Fibroblast of skin of back (primary cell): ENCODE measurements at regions not wholly inside any gene's neighbourhood (a gene's known extent, or its start where the extent isn't known, plus 50 kb on each side); places are given as distances from the start of the nearest gene placed in this dataset.
"Not testable (repeated sequence)": the region's sequence is repeated elsewhere in the genome, so short reads cannot be mapped to it uniquely, and the experiment has no call there.

Experiments
- DNase-seq: peaks from one replicate; pipeline ENCODE4 v3.0.0-alpha.2; 2013

DNA sequence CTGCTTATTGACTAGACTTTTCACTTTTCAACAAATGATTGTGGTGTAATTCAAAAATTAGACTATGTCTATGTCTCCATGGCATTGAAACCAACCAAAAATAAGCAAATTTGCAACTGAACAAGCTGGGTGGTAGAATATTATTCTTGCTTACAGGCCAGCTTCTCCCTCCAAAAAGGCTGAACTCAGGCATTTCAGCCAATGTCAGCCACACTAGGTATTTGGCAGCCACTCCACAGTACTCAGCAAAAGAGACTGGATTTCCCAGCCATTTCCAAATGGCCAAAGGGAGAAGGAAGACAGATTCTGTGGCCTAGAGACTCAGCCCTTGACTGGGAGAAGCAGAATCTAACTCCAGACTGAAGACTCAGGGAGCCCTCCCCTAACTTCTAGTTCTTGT lies 121.8 kb upstream of the IRX5 start:
- no peak for DNase-seq

DNA sequence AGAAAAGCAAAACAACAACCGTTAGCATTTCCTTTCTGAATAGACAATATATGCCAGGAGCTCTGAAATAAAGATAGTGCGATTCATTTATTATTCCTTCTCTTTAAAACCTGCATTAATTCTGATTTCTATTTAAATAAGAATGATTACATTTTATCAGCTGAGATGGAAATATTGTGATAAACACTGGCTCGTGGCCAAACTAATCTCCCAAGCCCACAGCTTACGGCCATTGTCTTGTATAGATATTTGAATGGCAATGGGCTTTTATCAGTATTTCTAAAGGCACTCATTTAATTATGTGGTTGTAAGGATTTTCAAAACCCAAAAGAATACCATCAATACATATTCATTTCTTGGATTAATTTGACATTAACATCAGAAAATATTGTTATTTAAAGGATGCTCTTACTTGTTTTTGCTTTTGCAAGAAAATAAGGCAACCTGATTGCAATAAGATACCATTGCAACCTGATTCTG lies 123.7 kb upstream of the IRX5 start:
- no peak for DNase-seq

DNA sequence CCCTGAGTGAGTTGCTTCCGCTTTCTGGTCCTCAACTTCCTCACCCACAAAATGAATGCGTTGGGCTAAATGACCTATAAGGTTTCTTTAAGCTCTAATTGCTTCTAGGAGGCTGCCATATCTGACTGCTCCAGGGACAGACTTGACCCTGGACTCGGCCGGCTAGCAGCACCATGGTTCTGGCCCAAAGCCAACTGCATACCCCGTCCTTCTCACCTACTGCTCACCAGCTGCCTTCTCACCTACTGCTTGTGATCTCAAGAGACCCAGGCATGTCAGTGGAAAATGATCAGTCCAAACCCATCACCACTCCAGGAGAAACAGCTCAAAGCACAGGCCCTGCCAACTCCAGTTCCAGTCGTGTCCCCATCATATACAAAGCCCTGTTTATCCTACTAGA lies 124.3 kb upstream of the IRX5 start:
- no peak for DNase-seq

DNA sequence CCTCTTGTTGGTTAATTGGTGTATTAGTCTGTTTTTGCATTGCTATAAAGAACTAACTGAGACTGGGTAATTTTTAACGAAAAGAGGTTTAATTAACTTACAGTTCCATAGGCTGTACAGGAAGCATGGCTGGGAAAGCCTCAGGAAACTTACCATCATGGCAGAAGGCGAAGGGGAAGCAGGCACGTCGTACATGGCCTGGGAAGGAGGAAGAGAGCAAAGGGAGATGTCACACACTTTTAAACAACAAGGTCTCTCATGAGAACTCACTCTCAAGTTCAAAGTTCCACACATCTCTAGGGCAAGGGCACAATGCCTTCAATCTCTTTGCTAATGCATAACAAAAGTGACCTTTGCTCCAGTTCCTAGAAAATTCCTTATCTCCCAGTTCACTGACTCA lies 125.0 kb upstream of the IRX5 start:
- DNase-seq = no peak

DNA sequence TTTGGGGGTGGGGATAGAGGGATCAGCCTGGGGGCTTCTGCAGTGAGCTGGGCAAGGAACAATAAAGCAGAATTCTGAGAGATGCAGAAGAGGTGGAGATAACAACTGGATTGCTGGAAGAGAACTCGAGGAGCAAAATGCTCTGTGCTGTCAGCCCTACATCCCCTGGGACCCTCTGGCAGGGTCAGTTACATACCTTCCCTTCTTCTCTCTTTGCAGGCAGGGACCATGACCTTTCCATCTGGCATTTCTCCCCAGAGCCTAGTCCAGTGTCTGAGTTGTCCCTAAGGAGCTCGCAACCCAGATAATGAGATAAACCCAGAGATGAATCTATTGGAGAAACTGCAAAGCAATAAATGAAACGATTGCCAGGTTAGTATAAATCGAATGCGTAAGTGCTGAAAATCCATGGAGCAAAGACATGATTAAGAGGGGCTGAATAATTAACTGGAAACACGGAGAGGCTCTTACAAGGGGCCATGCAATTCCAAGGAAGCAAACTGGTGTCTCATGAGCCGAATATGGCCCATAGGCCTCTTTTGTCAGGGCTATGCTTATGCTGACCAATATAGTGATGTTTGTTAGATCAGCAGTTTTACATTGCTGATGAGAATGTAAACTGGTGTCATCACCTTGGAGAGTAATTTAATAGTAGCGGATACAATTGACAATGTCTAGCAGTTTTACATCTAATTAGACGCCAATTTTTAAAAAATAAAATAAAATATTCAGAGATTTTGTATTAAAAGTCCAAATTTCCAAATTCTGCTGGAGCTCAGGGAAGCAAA lies 129.4 kb upstream of the IRX5 start:
- no peak for DNase-seq

DNA sequence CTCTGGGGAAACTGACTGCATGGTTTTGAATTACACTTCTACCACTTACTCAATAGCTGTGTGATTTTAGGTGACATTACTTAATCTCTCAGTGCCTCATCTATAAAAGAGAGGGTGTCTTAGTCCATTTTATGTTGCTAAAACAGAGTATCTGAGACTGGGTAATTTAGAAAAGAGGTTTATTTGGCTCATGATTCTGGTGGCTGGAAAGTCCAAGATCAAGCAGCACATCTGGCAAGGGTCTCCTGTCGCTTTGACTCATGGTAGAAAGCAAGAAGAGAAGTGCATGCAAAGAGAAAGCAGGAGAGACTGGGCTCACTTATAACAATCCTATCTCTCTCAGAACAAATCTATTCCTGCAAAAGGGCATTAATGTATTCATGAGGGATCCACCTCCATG lies 132.4 kb upstream of the IRX5 start:
- no peak for DNase-seq

DNA sequence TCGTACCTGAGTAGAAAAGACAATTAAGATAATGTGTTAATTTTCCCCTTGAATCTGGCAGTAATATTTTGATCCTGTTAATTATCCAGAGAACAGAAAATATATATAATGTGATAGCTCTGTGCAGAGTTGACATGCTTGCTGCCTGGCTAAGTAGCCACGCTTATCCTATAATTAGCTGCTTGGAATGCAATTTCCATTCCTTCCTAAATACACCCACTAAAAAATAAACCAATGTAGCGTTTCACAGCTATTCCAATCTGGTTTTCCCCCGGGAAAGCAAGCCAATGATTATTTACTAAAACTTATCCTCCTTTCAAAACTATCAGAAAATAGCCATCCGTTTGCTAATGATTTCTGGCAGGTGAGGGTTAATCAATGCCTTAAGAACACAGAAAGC lies 134.5 kb upstream of the IRX5 start:
- DNase-seq = no peak

DNA sequence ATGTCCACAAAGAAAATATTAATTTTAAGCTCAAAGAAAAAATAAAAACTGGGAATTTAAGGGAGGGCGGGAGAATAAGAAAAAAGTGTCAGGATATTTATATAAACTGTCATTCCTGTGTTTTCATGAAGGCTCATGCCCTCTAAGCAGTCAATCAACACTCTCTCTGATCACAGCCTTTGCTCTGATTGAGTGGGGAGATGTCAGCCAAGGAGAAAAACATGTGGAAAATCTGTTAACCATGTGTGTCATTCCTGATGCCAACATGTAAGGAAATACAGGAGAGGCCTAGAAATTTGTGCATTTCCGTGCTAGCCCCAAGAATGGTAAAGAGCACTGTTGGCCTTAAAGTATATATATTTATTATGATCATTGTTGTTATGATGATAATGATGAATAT lies 137.9 kb upstream of the IRX5 start:
- no peak for DNase-seq

DNA sequence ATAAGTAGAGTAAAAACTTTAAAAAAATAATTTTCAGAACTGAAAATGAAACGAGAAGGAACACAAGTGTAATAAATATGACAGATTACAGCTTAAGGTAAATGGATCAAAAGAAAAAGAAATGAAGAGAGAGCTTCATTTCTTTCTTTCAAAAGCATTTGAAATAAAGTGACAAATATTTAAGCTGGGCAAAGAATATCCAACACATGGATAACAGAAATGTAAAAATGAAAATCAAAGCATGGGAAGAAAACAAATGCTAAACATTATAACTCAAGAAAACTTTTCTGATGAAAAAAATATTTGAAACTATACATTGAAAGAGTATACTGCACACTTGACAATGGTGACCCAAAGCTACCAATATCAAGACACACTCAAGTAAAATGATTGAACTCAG lies 143.6 kb upstream of the IRX5 start:
- no peak for DNase-seq

DNA sequence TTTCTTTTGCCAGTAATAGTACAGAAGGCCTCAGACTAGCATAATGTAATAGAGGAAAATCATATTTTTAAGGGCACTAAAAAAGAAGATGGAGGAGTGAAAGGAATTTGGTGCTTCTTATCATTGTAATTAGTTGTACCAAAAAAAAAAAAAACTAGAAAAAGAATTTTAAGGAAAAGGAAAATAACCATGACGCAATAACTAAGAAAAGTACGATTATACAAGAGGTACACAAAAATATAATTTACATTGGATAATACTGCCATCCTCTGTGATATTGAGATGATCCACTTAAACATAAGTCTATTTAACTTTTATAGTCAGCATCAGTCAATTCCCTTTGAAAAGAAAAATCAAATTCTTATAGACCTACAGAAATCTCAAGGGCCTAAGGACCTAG lies 146.7 kb upstream of the IRX5 start:
- no peak for DNase-seq

DNA sequence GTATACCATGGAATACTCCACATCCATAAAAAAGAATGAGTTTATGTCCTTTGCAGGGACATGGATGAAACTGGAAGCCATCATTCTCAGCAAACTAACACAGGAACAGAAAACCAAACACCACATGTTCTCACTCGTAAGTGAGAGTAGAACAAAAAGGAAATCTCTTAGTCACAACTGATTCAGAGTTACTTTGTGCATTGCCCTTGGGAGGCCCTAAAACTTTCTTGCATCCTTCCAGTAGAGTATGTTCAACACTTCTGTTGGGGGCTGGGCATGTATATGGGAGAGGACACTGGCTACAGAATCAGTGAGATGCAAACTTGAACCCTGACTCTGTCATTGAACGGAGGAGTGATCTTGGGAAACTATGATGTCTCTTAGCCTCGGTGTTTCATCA lies 147.4 kb upstream of the IRX5 start:
- no peak for DNase-seq

DNA sequence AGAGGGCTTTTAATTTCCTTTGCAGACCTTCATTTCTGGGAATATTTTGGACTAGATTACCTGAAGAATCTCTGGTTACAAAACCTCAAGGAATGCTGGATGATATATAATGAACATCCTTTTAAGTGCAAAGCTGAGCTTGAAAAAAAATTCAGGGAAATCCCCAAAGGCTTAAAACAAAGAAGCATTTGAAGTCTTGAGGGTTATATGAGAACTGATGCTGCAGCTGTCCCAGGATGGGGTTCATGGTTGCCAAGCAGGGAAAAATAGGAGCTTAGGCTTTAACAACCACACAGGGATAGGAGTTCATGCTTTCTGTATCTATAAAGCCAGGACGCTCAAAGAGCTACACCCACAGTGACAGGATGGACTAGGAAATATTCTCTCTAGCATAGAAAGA lies 150.4 kb upstream of the IRX5 start:
- DNase-seq = no peak

DNA sequence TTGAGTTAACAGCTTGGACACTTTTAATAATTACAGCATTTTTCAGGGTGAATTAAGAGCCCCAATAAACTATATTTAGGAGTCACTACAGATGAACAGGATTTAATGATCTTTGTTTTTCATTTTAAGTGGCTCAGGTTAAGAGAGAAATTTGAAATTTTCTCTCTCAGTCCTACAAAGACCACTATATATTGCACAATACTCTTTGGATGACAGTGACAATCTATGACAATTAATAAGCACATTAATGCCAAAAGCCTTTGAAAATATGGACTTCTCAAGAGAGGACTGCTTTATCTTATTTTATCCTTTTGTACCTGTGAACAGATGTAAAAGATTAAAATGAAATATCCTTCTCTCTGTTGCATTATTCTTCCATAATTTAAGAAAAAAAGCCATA lies 151.1 kb upstream of the IRX5 start:
- DNase-seq = no peak

DNA sequence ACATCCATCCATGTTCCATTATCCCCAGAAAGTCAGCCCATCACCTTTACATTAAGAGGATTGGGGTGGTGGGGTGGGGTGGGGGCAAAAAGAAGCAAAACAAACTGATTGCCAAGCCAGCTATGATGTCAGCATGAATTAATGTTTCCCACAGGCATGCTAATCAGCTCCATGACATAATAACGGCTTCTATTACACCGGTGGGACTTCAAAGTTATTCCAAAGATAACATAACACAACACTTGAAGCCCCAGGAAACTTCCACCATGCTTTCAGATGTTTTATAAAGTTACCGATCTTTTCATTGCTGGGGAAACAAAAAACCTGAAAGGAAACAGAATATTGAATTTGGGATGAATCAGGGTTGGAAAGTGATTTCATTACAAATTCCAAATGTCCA lies 155.9 kb upstream of the IRX5 start:
- no peak for DNase-seq

DNA sequence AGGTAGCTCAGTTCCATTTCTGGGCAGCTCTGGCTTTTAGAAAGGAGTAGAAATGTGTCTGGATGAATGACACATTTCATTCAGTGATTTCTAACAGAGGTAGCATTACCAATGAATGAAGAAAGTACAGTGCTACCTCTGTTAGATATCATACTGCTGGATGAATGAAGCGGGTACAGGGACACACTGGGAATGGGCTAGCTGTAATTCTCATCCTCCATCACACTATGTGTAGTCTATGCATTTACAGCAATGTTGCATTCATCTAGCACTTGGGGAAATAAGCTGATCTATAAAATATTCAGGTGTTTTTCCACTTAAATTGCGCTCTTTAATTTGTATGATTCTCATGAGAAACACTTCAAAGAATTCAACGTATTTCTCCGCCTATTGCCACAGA lies 158.3 kb upstream of the IRX5 start:
- no peak for DNase-seq

DNA sequence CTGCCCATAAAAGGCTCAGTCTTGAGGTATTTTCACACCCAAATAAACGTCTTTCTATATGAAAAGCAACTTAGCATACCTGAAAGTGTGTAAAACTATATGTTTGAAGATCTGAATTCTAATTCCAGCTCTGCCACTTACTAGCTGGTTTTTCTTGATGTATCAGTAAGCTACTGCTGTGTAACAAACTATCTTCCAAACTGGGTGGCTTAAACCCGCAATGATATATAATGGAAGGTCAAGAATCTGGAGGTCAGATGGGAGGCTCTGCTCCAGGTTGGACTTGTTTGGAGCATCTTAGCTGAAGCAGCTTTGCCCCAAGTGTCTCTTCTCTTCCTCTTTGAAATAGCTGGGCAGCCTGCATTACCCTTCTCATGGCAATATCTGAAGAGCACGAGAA lies 164.3 kb upstream of the IRX5 start:
- DNase-seq = no peak

DNA sequence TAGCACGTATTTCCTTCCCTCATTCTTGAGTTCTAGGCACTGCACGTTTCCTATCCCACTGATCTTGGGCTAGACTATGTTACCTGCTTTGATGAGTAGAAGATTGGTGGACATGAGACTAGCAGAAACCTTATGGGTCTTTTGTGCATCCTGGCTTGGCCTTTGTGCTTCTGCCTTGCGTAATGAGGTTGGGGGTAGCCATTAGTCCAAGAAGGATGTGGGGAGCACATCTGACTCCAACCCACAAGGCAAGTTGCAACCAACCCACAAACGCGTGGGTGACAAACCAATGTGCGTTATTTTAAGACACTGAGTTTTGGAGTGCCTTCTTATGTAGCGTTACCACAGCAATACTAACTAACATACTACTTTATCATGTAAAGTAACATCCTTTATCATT lies 180.4 kb upstream of the IRX5 start:
- DNase-seq = no peak

DNA sequence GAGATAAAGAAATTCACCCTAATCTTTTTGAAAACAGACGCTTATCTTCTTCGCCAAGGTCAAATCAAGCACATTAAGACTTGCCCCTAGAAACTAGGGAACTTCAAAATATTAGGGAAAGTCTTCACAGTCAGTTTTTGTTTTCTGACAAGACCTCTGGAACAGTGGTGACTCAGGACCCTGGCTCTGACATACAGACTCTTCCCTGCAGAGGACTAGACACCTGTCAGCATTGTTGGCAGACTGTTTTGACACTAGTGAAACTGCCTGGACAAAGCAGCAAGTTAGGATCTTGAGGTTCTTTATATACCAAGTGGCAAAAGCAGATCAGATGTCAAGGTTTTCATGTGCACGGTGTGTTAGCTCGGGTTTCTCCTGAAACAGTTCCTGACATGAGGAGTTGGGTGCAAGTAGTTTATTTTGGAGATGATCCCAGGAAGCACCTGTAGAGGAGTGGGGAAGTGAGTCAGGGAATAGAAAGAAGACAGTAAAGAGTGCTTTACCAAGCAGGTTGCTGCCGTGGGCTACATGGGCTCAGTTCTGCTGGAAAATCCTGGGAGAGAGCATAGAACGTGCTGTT lies 182.0 kb upstream of the IRX5 start:
- DNase-seq = no peak

DNA sequence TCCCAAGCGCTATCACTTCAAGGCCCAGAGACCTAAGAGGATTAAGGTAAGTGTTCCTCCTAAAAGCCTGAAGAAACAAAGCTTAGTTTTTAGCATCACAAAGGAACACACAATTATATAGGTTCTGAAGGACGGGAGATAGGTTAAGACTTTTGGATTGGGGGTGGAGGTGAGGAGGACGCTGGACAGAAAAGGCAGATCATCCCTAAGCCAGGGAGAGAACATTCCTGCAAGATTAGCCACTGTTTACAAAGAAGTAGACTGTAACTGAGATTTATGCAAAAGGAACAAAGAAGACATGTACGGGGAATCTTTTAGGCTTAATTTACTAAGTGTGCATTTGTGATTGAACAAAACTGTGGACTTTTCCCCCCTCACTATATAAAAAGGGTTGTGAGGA lies 184.1 kb upstream of the IRX5 start:
- no peak for DNase-seq

DNA sequence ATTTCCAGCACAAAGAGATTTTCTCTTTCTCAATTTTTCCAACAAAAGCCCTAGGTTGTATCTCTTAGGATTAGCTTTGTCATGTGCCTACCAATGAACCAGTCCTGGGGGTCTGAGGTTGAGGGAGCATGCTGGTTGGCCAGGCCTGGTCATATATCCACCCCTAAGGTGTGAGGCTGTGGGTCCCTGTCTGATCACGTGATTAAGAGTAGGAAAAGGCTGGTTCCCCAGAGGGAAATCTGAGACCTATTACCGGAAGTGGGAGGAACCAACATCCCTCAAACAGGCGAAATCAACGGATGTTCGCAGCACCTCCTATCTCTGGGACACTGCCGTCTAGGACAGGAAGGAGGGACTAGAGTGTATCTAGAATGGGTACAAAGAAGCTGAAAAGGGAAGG lies 185.7 kb upstream of the IRX5 start:
- no peak for DNase-seq

DNA sequence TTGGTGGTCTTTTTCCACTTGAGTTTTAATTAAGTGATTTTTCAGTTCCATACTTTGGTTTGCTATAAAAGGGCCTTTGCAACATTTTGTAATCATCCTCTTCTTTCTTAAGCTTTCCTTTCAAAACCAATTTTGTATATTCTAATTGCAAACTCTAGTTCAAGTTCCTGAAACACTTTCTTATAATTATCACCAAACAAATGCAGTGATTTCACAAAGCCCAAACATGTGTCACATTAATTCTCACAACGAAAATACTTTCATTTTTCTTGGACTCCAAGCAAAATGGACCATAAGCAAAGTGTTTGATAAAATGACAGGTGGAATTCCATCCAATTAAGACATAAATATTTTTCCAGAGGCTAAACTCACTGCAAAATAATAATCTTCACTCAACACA lies 188.2 kb upstream of the IRX5 start:
- no peak for DNase-seq

DNA sequence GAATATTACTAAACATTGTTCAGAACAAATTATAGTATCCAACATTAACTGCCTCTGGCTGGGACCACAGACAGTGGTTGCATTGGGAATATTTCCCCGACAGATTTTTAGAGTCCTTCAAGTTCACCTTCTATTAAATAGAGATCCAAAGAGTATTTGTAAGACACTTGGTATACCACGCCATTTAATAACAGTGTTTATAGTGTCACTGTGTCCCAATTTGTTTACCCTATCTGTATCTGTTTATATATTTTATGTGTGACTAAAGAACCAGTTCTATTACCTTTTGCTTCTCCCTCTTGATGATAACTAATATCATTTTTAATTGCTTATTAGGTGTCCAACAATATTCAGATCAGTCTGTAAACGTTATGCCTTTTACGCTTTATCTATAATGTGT lies 191.3 kb upstream of the IRX5 start:
- DNase-seq = no peak

DNA sequence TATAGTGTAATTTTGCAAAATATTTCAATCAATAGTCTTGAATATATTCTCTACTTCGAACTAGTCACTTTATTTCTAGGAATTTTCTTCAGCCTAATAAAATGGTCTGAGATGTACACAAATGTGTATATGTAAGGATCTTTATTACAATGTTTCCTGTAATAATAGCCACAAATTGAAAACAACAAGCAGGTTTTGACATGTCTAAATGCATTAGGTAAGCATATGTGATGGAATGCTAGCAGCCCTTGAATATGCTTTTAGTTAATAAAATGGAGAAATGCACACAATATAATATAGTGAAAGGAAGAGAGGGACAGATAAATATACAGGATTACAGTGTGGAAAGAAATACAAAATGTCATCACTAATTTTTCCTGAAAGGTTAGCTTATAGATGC lies 196.5 kb upstream of the IRX5 start:
- no peak for DNase-seq

DNA sequence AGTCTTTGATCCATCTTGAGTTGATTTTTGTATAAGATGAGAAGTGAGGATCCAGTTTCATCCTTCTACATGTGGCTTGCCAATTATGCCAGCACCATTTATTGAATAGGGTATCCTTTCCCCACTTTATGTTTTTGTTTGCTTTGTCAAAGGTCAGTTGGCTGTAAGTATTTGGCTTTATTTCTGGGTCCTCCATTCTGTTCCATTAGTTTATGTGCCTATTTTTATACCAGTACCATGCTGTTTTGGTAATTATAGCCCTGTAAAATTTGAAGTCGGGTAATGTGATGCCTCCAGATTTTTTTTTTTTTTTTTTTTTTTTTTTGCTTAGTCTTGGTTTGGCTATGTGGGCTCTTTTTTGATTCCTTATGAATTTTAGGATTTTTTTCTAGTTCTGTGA lies 203.0 kb upstream of the IRX5 start:
- not testable (repeated sequence) for DNase-seq
